CD4-positive, alpha-beta T cell (primary cell): ENCODE measurements at regions not wholly inside any gene's neighbourhood (a gene's known extent, or its start where the extent isn't known, plus 50 kb on each side); places are given as distances from the start of the nearest gene placed in this dataset.

Source experiments
- ATAC-seq: fragments of 200-7000 bp; cut with Tn5 transposase; one replicate; pipeline ENCODE4 v1.10.0; 2022; ENCODE audit warnings: mild to moderate bottlenecking; ENCODE audit not compliant: poor library complexity
- CTCF ChIA-PET: fragments of 350-600 bp; sonication (Branson Sonifier 250); formaldehyde crosslinking; loops from one replicate; lab custom pipeline; 2021; ENCODE audit warnings: antibody characterized with exemption, inconsistent platforms; lab: Charles Lee
- POLR2A ChIA-PET: fragments of 350-600 bp; sonication (Branson Sonifier 250); formaldehyde crosslinking; loops from one replicate; lab custom pipeline; 2021; ENCODE audit warnings: antibody characterized with exemption, inconsistent platforms; lab: Charles Lee
- DNase-seq, 14 experiments: peaks; one replicate each; pipeline ENCODE4 v3.0.0-alpha.2; 2013 to 2020; ENCODE audit warnings: mixed read lengths in 2 of 14
- H3K27ac ChIP-seq, 2 donors: one replicate each; pipeline versions ENCODE4 v1.5.1 to v1.7.0; 2013; ENCODE audit warnings: low read length in 2 of 2, low read depth in 1 of 2, mild to moderate bottlenecking in 1 of 2
- H3K27me3 ChIP-seq, 2 experiments: 1 replicate in 1 of 2; 2 replicates in 1 of 2; pipeline versions ENCODE4 v1.6.1 to v1.7.0; 2013; ENCODE audit warnings: low read length in 2 of 2, control low read depth in 1 of 2, mild to moderate bottlenecking in 1 of 2, moderate library complexity in 1 of 2; ENCODE audit not compliant: insufficient read depth in 2 of 2, control insufficient read depth in 1 of 2
- H3K36me3 ChIP-seq: one replicate; pipeline ENCODE4 v1.6.1; 2013; ENCODE audit warnings: low read length, control low read depth; ENCODE audit not compliant: insufficient read depth
- H3K4me1 ChIP-seq: one replicate; pipeline ENCODE4 v1.6.1; 2013; ENCODE audit warnings: low read length, control low read depth; ENCODE audit not compliant: insufficient read depth
- H3K4me3 ChIP-seq: one replicate; pipeline ENCODE4 v1.5.1; 2013; ENCODE audit warnings: mild to moderate bottlenecking, low read length, moderate library complexity
- H3K9me3 ChIP-seq, 2 experiments: 1 replicate in 1 of 2; 2 replicates in 1 of 2; pipeline versions ENCODE4 v1.6.1 to v1.7.0; 2013; ENCODE audit warnings: low read length in 2 of 2, mild to moderate bottlenecking in 2 of 2, control low read depth in 1 of 2, moderate library complexity in 1 of 2; ENCODE audit not compliant: control insufficient read depth in 1 of 2, insufficient read depth in 1 of 2
- H3K27ac Mint-ChIP-seq: one replicate; pipeline ENCODE4 v1.8.0; 2020; ENCODE audit warnings: mixed read lengths
- H3K27me3 Mint-ChIP-seq: one replicate; pipeline ENCODE4 v1.8.0; 2021; ENCODE audit warnings: mixed read lengths
- H3K36me3 Mint-ChIP-seq: one replicate; pipeline ENCODE4 v1.8.0; 2021; ENCODE audit warnings: low read depth, mixed read lengths
- H3K4me1 Mint-ChIP-seq: one replicate; pipeline ENCODE4 v1.8.0; 2021; ENCODE audit warnings: low read depth, mixed read lengths
- H3K4me3 Mint-ChIP-seq: one replicate; pipeline ENCODE4 v1.8.0; 2020; ENCODE audit warnings: mild to moderate bottlenecking, mixed read lengths
- H3K9me3 Mint-ChIP-seq: one replicate; pipeline ENCODE4 v1.8.0; 2020; ENCODE audit warnings: mixed read lengths
- CTCF ChIP-seq: fragments of 200-600 bp; IDR thresholded peaks from one replicate; pipeline ENCODE4 v1.8.0; 2022; ENCODE audit warnings: antibody characterized with exemption, mild to moderate bottlenecking
- intact Hi-C, 2 experiments: fragments of 100-400 bp; cut with DNase I in 1 of 2; cut with micrococcal nuclease in 1 of 2; formaldehyde crosslinking; loops; one replicate each; pipeline versions ENCODE4 v1.15.1 to v1.9.0; 2023 to 2025; cut with DNase I, micrococcal nuclease

- H3K36me3 Mint-ChIP-seq: no peaks in the 10 kb centered on the region
- CTCF ChIA-PET: no interaction called here
- no peak overlapping the region for H3K27ac Mint-ChIP-seq
Observed at GRCh38 chr4:14708574-14708973, 293.7 kb upstream of the CPEB2 start.

DNA sequence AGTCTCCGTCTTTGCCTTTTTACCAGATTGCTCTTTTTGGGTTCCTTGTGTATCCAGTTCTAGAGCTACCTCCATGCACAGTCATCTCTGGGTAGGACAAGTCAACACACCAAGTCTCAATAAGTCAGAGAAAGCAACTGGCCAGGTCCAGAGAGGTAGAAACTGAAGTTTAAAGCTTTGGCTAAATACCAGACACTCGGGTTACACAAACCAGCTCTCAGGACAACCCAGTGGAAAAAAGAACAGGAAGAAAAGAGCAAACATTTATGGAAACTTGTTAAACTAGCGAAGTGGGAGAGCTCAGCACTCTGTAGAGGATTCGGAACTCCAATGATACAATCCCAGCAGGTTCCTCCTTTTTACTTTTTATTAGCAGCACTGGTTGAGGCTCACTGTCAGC is 291.0 kb upstream of the CPEB2 start:
- no peaks in the 10 kb centered on the region for H3K4me1 Mint-ChIP-seq
- H3K4me1 ChIP-seq: no peaks in the 10 kb centered on the region
- H3K9me3 ChIP-seq: no peaks in the 10 kb centered on the region
- H3K36me3 Mint-ChIP-seq: no peaks in the 10 kb centered on the region
- intact Hi-C loops: no loop called here
- peaks cover 10% of the 10 kb centered on the region for H3K27me3 Mint-ChIP-seq
- no peaks in the 10 kb centered on the region for H3K36me3 ChIP-seq
- H3K4me3 ChIP-seq: no peak overlapping the region
- no peak overlapping the region for H3K27ac ChIP-seq
- no peak for DNase-seq
- H3K27ac Mint-ChIP-seq: no peak overlapping the region
- ATAC-seq: no peak
- H3K4me3 Mint-ChIP-seq: no peak overlapping the region
- H3K9me3 Mint-ChIP-seq: no peaks in the 10 kb centered on the region
- TF ChIP-seq CTCF: no peak
- CTCF ChIA-PET: no interaction called here
- POLR2A ChIA-PET: no interaction called here
- H3K27me3 ChIP-seq: no peaks in the 10 kb centered on the region

More at GRCh38 chr4:14708574-14708973, 293.7 kb upstream of the CPEB2 start:
- H3K4me1 ChIP-seq: no peaks in the 10 kb centered on the region
- no peaks in the 10 kb centered on the region for H3K36me3 ChIP-seq
- H3K4me3 ChIP-seq: no peak overlapping the region
- H3K27ac ChIP-seq: no peak overlapping the region
- POLR2A ChIA-PET: no interaction called here
- H3K27me3 ChIP-seq: no peaks in the 10 kb centered on the region
- Mint-ChIP-seq H3K27me3 (peaks cover 10% of the 10 kb centered on the region), H3K4me3 (no peak overlapping the region), H3K9me3 (no peaks in the 10 kb centered on the region), H3K4me1 (no peaks in the 10 kb centered on the region)
- ATAC-seq (no peak), DNase-seq (no peak)
- TF ChIP-seq CTCF: no peak
- H3K9me3 ChIP-seq: no peaks in the 10 kb centered on the region
- intact Hi-C loops: no loop called here

DNA sequence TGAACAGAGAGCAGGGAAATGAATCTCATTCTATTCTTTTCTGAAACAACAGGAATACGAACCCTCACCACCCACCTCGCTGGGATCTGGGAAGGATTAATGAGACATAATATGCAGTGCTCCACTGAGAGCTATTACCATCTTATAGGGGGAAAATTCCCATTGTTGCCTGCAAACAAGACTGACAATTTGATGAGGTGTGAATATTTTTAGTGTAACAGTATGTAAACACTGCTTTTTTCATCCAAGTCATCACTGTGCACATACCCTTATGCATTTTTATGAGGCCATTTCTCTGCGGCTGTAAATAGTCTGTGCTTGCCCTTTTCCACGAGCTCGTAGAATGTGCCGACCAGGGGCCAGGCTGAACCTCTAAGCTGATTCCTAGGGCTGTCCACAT is 285.6 kb upstream of the CPEB2 start:
- Mint-ChIP-seq H3K4me3 (no peak overlapping the region), H3K27me3 (no peaks in the 10 kb centered on the region), H3K27ac (no peak overlapping the region), H3K36me3 (no peaks in the 10 kb centered on the region), H3K4me1 (no peaks in the 10 kb centered on the region), H3K9me3 (no peaks in the 10 kb centered on the region)
- DNase-seq: no peak
- Histone ChIP-seq H3K4me1 (no peaks in the 10 kb centered on the region), H3K36me3 (no peaks in the 10 kb centered on the region), H3K4me3 (no peak overlapping the region), H3K27ac (no peak overlapping the region), H3K27me3 (no peaks in the 10 kb centered on the region), H3K9me3 (no peaks in the 10 kb centered on the region)
- intact Hi-C loops: no loop called here
- ChIA-PET POLR2A (no interaction called here), CTCF (no interaction called here)
- TF ChIP-seq CTCF: no peak
- no peak for ATAC-seq
